Neural cell (in vitro differentiated cells): ENCODE measurements at regions not wholly inside any gene's neighbourhood (a gene's known extent, or its start where the extent isn't known, plus 50 kb on each side); places are given as distances from the start of the nearest gene placed in this dataset.

Source experiments
- EP300 ChIP-seq: fragments of 450-650 bp; conservative IDR thresholded peaks from 2 replicates; pipeline ENCODE4 v1.6.1; 2014; ENCODE audit warnings: antibody characterized with exemption, mild to moderate bottlenecking, moderate library complexity; ENCODE audit not compliant: poor library complexity, severe bottlenecking
- EZH2 ChIP-seq: fragments of 200-600, 300-800 bp; shearing (Covaris generic), sonication (generic); IDR thresholded peaks from 2 replicates; pipeline ENCODE4 v1.6.1; 2014; ENCODE audit warnings: antibody characterized with exemption, low read length, borderline replicate concordance, mild to moderate bottlenecking; ENCODE audit not compliant: insufficient read depth, poor library complexity, severe bottlenecking
- POLR2AphosphoS5 ChIP-seq: IDR thresholded peaks from 2 replicates; pipeline ENCODE4 v1.6.1; 2012
- RAD21 ChIP-seq: fragments of 450-650 bp; conservative IDR thresholded peaks from 2 replicates; pipeline ENCODE4 v1.6.1; 2014; ENCODE audit warnings: antibody characterized with exemption, mild to moderate bottlenecking, moderate library complexity
- REST ChIP-seq: IDR thresholded peaks from 2 replicates; pipeline ENCODE4 v1.6.1; 2012; ENCODE audit warnings: borderline replicate concordance
- SMC3 ChIP-seq: fragments of 450-650 bp; conservative IDR thresholded peaks from 2 replicates; pipeline ENCODE4 v1.6.1; 2014; ENCODE audit warnings: antibody characterized with exemption, mild to moderate bottlenecking, moderate library complexity; ENCODE audit not compliant: poor library complexity
- TAF1 ChIP-seq: IDR thresholded peaks from 2 replicates; pipeline ENCODE4 v1.6.1; 2012; ENCODE audit warnings: low read depth
- TF ChIP-seq, protein P1 (sequence below): fragments of 450-650 bp; IDR thresholded peaks from 2 replicates; pipeline ENCODE4 v1.5.1; 2014; ENCODE audit warnings: antibody characterized with exemption, mild to moderate bottlenecking, moderate library complexity; ENCODE audit not compliant: poor library complexity, severe bottlenecking

- TF ChIP-seq RAD21 (no peak), POLR2AphosphoS5 (no peak), EZH2 (no peak), SMC3 (no peak), REST (no peak), EP300 (no peak), TAF1 (no peak)
- TF ChIP-seq, protein P1, sequence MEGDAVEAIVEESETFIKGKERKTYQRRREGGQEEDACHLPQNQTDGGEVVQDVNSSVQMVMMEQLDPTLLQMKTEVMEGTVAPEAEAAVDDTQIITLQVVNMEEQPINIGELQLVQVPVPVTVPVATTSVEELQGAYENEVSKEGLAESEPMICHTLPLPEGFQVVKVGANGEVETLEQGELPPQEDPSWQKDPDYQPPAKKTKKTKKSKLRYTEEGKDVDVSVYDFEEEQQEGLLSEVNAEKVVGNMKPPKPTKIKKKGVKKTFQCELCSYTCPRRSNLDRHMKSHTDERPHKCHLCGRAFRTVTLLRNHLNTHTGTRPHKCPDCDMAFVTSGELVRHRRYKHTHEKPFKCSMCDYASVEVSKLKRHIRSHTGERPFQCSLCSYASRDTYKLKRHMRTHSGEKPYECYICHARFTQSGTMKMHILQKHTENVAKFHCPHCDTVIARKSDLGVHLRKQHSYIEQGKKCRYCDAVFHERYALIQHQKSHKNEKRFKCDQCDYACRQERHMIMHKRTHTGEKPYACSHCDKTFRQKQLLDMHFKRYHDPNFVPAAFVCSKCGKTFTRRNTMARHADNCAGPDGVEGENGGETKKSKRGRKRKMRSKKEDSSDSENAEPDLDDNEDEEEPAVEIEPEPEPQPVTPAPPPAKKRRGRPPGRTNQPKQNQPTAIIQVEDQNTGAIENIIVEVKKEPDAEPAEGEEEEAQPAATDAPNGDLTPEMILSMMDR, result no peak
These were observed 1606.7 kb upstream of the AGA start for GRCh38 chr4:179048839-179049453.
